ENCODE measurements at regions not wholly inside any gene's neighbourhood (a gene's known extent, or its start where the extent isn't known, plus 50 kb on each side); places are given as distances from the start of the nearest gene placed in this dataset.

- no peak for DNase-seq (ENCODE audit: low spot score)
Observed at GRCh38 chr12:23169012-23169695, 544.2 kb downstream of the ETNK1 start.

GRCh38 chr12:23169696-23170013 is 544.7 kb downstream of the ETNK1 start:
- DNase-seq (ENCODE audit: low spot score): peak; percentile 77

GRCh38 chr12:23174917-23175316 is 549.9 kb downstream of the ETNK1 start:
- no peak for DNase-seq (ENCODE audit: low spot score)

GRCh38 chr12:23185346-23185745 is 560.4 kb downstream of the ETNK1 start:
- DNase-seq (ENCODE audit: low spot score): no peak

- DNase-seq (ENCODE audit: low spot score): no peak
Observed at GRCh38 chr12:23186950-23187349, 562.0 kb downstream of the ETNK1 start.

GRCh38 chr12:23193552-23193951 is 568.6 kb downstream of the ETNK1 start:
- no peak for DNase-seq (ENCODE audit: low spot score)

- DNase-seq (ENCODE audit: low spot score): no peak
Observed at GRCh38 chr12:23197266-23197665, 572.3 kb downstream of the ETNK1 start.

GRCh38 chr12:23202728-23203127 is 577.8 kb downstream of the ETNK1 start:
- DNase-seq (ENCODE audit: low spot score): no peak

- peak; percentile 77 for DNase-seq (ENCODE audit: low spot score)
Observed at GRCh38 chr12:23204933-23205778, 580.2 kb downstream of the ETNK1 start.

- no peak for DNase-seq (ENCODE audit: low spot score)
Observed at GRCh38 chr12:23209793-23210192, 584.8 kb downstream of the ETNK1 start.

GRCh38 chr12:23210573-23210972 is 585.6 kb downstream of the ETNK1 start:
- no peak for DNase-seq (ENCODE audit: low spot score)

GRCh38 chr12:23211384-23212320 is 586.7 kb downstream of the ETNK1 start:
- no peak for DNase-seq (ENCODE audit: low spot score)

GRCh38 chr12:23217158-23217557 is 592.2 kb downstream of the ETNK1 start:
- no peak for DNase-seq (ENCODE audit: low spot score)

- no peak for DNase-seq (ENCODE audit: low spot score)
Observed at GRCh38 chr12:23217667-23218066, 592.7 kb downstream of the ETNK1 start.

- DNase-seq (ENCODE audit: low spot score): peak; percentile 40
Observed at GRCh38 chr12:23221066-23221465, 596.1 kb downstream of the ETNK1 start.

- no peak for DNase-seq (ENCODE audit: low spot score)
Observed at GRCh38 chr12:23221926-23222325, 597.0 kb downstream of the ETNK1 start.

GRCh38 chr12:23222801-23223200 is 597.8 kb downstream of the ETNK1 start:
- no peak for DNase-seq (ENCODE audit: low spot score)

- no peak for DNase-seq (ENCODE audit: low spot score)
Observed at GRCh38 chr12:23228101-23228500, 603.1 kb downstream of the ETNK1 start.

- no peak for DNase-seq (ENCODE audit: low spot score)
Observed at GRCh38 chr12:23230899-23231298, 605.9 kb downstream of the ETNK1 start.

GRCh38 chr12:23236066-23236780 is 611.3 kb downstream of the ETNK1 start:
- DNase-seq (ENCODE audit: low spot score): no peak

- no peak for DNase-seq (ENCODE audit: low spot score)
Observed at GRCh38 chr12:23236811-23237210, 611.8 kb downstream of the ETNK1 start.

Data from SK-N-DZ (cell line).